T47D (cell line): ENCODE measurements at regions not wholly inside any gene's neighbourhood (a gene's known extent, or its start where the extent isn't known, plus 50 kb on each side); places are given as distances from the start of the nearest gene placed in this dataset.

Experiments used
- DNase-seq, 2 experiments: peaks; one replicate each; pipeline versions ENCODE4 v3.0.0 to v3.0.0-alpha.2; 2011 to 2012; ENCODE audit warnings: low read depth in 1 of 2, low spot score in 1 of 2
- JUND ChIP-seq: IDR thresholded peaks from 2 replicates; pipeline ENCODE4 v1.6.1; 2012; ENCODE audit warnings: low read depth
- in situ Hi-C: cut with HindIII; loops from 2 replicates; pipeline ENCODE4 v1.10.0; 2016; ENCODE audit warnings: low sequenced_read_pairs, low pct_unique_long_range_greater_than_20kb

- TF ChIP-seq JUND = no peak
- in situ Hi-C loops = no loop called here
- peak in 1 of 2 experiments; percentile 19 for DNase-seq
These were observed 195.5 kb upstream of the PHYHIPL start for GRCh38 chr10:58980826-58981415.

- DNase-seq = no peak
- in situ Hi-C loops = no loop called here
- TF ChIP-seq JUND = no peak
These were observed 194.6 kb upstream of the PHYHIPL start for GRCh38 chr10:58981846-58982245.

DNA sequence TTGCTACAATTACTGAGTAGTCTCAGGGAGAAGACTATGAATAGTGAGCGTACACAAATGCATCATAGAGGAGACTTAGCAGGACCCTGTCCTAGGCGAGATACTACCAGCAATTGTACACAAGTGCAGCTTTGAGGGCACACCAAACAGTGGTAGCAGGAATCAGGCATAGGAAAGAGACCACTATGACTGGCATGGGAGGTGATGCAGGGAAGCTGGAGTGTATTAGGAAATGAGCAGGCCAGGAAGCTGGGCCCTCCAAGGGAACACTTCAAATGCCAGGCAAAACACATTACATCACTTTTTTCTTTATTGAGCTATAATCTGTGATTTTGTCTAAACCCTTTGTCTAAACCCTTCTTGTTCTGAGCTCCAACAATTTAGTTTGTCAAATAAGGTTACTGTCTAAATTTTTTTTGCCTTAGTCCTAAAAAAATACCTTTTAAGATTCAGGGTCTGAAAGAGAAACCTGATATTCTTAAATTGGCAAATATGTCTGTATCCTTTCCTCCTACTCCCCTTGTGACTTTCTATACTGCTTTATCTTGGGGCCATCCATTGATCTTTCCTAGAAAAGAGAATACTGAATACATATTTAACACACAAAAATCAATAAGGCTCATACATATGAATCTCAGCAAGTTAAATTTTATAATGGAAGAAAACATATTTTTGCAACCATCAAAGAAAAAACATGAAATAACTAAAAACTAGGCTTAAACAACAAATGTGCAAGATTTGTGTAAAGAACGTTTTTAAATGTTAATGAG, 193.8 kb upstream of the PHYHIPL start:
- TF ChIP-seq JUND = no peak
- in situ Hi-C loops = no loop called here
- no peak for DNase-seq

GRCh38 chr10:58985216-58985615, 191.2 kb upstream of the PHYHIPL start:
- DNase-seq = no peak
- in situ Hi-C loops = no loop called here
- TF ChIP-seq JUND = no peak

- no peak for DNase-seq
- in situ Hi-C loops = no loop called here
- TF ChIP-seq JUND = no peak
These were observed 186.9 kb upstream of the PHYHIPL start for GRCh38 chr10:58989486-58990039.

DNA sequence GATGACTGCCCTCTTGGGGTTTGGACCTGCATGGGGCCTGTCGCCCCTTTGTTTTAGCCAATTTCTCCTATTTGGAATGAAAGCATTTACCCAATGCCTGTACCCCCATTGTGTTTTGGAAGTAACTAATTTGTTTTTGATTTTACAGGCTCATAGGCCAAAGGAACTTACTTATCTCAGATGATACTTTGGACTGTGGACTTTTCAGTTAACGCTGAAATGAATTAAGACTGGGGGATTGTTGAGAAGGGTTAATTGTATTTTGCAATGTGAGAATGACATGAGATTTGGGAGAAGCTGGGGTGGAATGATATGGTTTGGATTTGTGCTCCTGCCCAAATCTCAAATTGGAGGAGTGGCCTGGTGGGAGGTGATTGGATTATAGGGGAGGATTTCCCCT, 185.8 kb upstream of the PHYHIPL start:
- DNase-seq = no peak
- no peak for TF ChIP-seq JUND
- in situ Hi-C loops = no loop called here

DNA sequence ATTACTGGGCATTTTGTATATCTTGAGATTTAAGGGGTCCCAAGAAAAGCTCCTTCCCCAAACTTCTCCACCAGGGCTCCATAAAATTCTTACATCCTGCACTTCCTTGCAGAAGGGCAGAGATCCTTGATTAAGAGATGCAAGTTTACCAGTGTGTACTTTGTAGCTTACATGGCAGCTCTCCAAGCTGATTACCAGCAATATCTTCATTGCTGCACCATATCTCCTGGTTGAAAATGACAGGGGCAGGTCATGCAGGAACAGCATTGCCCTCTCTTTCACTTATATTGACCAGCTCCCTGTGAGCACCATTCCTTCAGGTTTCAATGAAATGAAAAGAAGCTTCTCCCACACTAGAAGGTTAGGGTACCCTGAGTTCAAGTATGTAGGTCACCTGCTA, 184.6 kb upstream of the PHYHIPL start:
- DNase-seq = no peak
- in situ Hi-C loops = no loop called here

GRCh38 chr10:58992830-58993460, 183.5 kb upstream of the PHYHIPL start:
- no peak for DNase-seq
- in situ Hi-C loops = no loop called here
- TF ChIP-seq JUND = no peak

More for the DNA sequence above, 184.6 kb upstream of the PHYHIPL start:
- TF ChIP-seq JUND = no peak

DNA sequence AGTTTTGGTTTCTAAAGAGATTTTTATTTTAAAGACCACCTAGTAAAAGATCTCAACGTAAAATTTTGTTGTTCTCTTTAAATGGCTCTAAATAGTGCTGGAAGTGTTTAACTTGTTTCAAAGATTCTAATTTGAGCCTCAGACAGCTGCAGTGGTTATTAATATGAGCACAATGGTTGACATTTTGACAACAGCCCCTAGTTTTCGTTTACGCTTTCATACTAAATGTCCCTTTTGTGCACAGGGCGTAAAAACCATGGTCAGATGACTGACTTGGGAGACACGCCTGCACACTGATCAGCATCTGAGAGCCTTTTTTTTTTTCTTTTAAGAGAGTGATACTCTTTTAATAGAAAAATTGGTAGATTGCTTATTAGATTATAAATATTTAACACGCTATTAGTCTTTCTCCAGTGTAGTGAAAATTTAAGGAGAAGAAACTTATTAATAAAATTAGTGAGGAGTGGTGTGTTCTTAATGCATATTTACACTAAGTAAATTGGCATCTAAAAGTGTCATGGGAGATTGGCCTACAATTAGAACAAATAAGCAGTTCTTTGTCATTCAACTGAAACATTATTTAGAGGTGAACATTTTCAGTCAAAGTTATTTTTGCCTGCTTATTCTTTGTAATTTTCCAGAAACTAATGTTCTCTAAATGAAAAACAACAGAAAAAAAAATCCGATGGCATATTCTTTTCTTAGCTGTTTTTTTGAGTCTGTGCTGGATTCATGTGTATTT, 182.8 kb upstream of the PHYHIPL start:
- DNase-seq = no peak
- no peak for TF ChIP-seq JUND
- in situ Hi-C loops = no loop called here

- no peak for DNase-seq
- in situ Hi-C loops = no loop called here
- TF ChIP-seq JUND = no peak
These were observed 182.0 kb upstream of the PHYHIPL start for GRCh38 chr10:58994226-58995057.

DNA sequence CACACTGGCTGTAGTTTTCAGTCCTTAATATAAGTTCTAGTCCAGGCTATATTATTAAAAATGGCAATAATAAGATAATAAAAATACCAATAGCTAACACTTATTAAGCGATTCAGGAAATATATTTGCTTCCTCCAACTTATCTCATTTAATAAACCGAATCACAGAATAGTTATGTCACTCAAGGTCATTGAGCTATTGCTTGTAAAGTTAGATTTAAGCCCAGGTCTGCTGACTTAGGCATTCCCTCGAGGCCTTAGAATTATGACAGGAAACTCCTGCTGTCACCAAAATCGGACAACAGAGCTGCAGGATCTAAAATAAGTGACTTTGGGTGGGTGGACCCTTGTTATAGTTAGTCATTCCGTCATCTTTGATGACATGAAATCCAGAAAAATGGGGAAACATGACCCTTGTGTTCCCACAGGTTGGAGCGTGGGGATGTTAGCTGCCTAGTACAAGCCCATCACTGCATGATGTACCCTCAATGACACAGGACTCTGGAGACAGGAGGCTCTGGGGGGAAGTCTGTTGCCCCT, 181.3 kb upstream of the PHYHIPL start:
- in situ Hi-C loops = no loop called here
- TF ChIP-seq JUND = no peak
- no peak for DNase-seq
